Renal cortical epithelial cell (primary cell): ENCODE measurements at regions not wholly inside any gene's neighbourhood (a gene's known extent, or its start where the extent isn't known, plus 50 kb on each side); places are given as distances from the start of the nearest gene placed in this dataset.

Experiments
- DNase-seq: peaks from one replicate; pipeline ENCODE4 v3.0.0-alpha.2; 2011; ENCODE audit warnings: low read depth

GRCh38 chr12:91249518-91250272, 67.1 kb upstream of the DCN start:
- no peak for DNase-seq

GRCh38 chr12:91249054-91249453, 66.4 kb upstream of the DCN start:
- DNase-seq, result no peak

GRCh38 chr12:91243177-91243576, 60.6 kb upstream of the DCN start:
- DNase-seq, result peak; percentile 25

DNA sequence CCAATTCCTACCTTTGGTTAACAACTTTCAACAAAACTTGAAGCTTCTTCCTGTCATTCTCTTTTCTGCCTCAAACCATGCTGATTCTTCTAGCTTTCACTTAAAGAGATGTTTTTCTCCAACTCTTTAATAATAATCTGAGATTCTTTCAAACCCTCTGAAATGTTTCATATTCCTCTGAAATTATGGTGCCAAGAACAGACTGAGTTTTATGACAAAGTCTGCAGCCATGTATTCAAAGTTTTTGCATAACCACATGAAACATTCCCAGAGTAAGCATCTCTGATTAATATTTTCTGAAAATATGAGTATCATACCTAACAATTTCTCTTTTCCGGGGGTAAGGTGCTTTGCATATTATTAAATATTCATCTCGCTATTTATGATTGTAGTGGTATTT, 59.1 kb upstream of the DCN start:
- DNase-seq, result no peak

DNA sequence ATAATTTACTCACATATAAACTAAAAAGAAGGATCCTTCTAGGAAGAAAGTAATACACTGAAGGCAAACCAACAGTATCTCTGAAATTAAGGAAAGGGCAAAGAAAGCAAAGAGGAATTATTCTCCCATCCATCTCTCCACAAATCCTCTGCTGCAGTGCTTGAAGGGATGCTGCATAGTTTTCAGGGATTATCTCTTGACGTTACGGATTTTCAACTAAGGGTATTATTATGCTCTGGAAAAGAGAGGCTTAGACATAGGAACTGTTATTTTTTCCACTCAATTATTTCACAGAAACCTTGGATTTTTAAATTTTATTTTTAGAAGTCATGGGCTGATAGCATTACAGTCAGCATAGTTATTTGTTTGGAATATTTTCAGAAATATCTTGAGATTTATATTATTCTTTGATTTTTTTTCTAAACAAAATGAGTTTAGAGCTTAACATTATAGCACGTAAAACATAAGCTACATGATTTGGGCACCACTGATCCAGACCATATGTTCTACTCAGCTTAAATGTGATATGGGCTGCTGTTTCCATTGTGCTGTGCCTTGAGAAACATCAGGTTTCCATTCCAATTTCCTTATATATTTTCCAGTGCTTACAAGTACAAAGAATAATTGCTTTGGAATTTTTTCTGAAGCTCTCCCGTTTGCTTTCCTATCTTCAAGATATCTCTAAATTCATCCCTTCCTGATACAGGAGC, 57.9 kb upstream of the DCN start:
- DNase-seq, result no peak

DNA sequence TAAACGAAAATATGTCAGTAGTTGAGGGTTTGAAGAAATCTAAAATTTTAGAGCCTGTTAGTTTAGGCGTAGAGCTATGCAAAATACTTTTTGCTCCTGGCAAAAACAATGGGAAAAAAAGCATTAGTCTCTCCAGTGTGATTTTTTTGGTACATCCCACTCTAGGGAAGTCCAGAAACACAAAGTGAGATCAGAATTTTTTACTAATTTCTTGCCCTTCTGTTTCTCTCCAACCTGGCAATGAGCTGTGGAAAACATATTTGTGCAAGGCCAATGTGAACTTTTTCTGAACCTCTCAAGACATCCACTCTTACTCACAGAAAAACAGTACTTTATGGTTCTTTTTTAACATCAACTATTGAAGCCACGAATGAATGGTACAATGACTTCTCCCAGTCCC, 56.9 kb upstream of the DCN start:
- no peak for DNase-seq
